ENCODE measurements at regions not wholly inside any gene's neighbourhood (a gene's known extent, or its start where the extent isn't known, plus 50 kb on each side); places are given as distances from the start of the nearest gene placed in this dataset.

DNA sequence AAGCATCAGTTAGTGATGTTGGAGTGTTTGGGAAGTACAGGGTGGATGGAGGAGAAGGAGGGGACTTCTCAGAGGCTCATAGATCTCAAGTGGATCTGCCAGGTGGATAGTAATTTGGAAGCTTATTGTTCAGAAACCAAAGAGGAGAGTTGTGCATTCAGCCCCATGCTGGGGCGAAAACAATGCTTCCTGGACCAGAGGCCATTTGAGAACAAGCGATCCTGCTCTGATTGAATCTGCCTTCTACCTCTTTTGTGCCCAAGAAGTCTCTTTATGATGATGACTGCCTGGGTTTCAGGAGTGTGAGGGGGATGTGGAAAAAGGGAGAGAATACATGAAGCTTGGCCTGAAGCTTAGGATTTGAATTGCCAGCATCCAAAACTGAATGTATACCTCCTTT lies 110.8 kb upstream of the SRRM4 start:
- Histone ChIP-seq H3K9me3 (ENCODE audit: insufficient read depth in 2 of 2, low read depth in 1 of 2, low read length in 1 of 2) (no peaks in the 10 kb centered on the region), H3K18ac (ENCODE audit: extremely low read depth, low read length) (no peak overlapping the region), H3K4me3 (ENCODE audit: extremely low read depth in 1 of 4, insufficient read depth in 2 of 4, low read depth in 3 of 4, low read length in 4 of 4) (no peak overlapping the region), H4K20me1 (replicated peaks in 1 of 2; ENCODE audit: control insufficient read depth in 1 of 2, insufficient read depth in 2 of 2, low read length in 2 of 2) (no peaks in the 10 kb centered on the region), H2AK5ac (ENCODE audit: low read depth, low read length) (no peak overlapping the region), H3K14ac (ENCODE audit: insufficient read length) (no peak overlapping the region), H2BK12ac (ENCODE audit: low read depth, low read length) (no peak overlapping the region), H3K27me3 (replicated peaks in 1 of 4; ENCODE audit: control insufficient read depth in 3 of 4, extremely low read depth in 1 of 4, insufficient read depth in 3 of 4, low read length in 3 of 4) (no peaks in the 10 kb centered on the region; a peak in 1 of 7 replicates), H3K4me1 (replicated peaks in 1 of 4; ENCODE audit: control insufficient read depth in 3 of 4, insufficient read depth in 4 of 4, low read length in 3 of 4) (peaks cover 3 to 8% (median 7%) of the 10 kb centered on the region in 4 experiments; a peak in 5 of 7 replicates), H3K4me2 (ENCODE audit: insufficient read depth in 1 of 2, low read depth in 2 of 2, low read length in 2 of 2) (no peak overlapping the region; a peak in 1 of 4 replicates), H2BK120ac (replicated peaks; ENCODE audit: low read depth, low read length) (no peak overlapping the region), H3K9ac (replicated peaks in 1 of 4; ENCODE audit: extremely low read depth in 1 of 4, low read depth in 3 of 4, low read length in 3 of 4) (no peak overlapping the region), H3K79me2 (ENCODE audit: control insufficient read depth in 1 of 2, insufficient read depth in 2 of 2, low read length in 2 of 2) (no peaks in the 10 kb centered on the region), H3K56ac (replicated peaks; ENCODE audit: insufficient read length, low read depth, low read length) (no peak overlapping the region), H4K5ac (ENCODE audit: insufficient read length, low read depth, low read length) (no peak overlapping the region), H2AFZ (ENCODE audit: low read length) (no peak overlapping the region), H2BK20ac (ENCODE audit: low read length) (no peak overlapping the region), H4K8ac (ENCODE audit: extremely low read depth, insufficient read depth, low read length) (no peak overlapping the region), H3K4ac (replicated peaks; ENCODE audit: insufficient read length, low read depth, low read length) (no peak overlapping the region), H3K36me3 (ENCODE audit: control insufficient read depth in 2 of 4, insufficient read depth in 4 of 4, low read length in 3 of 4) (no peaks in the 10 kb centered on the region), H4K91ac (replicated peaks; ENCODE audit: insufficient read length, low read length) (no peak overlapping the region), H3K27ac (ENCODE audit: low read depth, low read length) (no peak overlapping the region), H2BK15ac (ENCODE audit: low read length) (no peak overlapping the region), H3K23me2 (ENCODE audit: low read depth, low read length) (no peaks in the 10 kb centered on the region; the same call in 1 of the 2 replicates), H3K79me1 (ENCODE audit: low read depth, low read length) (no peaks in the 10 kb centered on the region), H3K23ac (ENCODE audit: insufficient read length) (no peak overlapping the region), H2BK5ac (ENCODE audit: low read depth, low read length) (no peak overlapping the region)
- ChIA-PET POLR2A (ENCODE audit: partially characterized antibody) (no interaction called here), CTCF (ENCODE audit: partially characterized antibody) (no interaction called here)
- TF ChIP-seq SP2 (IDR thresholded peaks at IDR 0.05; ENCODE audit: low read length) (no peak), RBBP5 (IDR thresholded peaks at IDR 0.05; ENCODE audit: borderline replicate concordance, low read depth, low read length) (no peak), SRF (IDR thresholded peaks at IDR 0.05; ENCODE audit: low read depth, low read length) (no peak), HDAC6 (IDR thresholded peaks at IDR 0.05; ENCODE audit: low read depth, low read length) (no peak), GABPA (IDR thresholded peaks at IDR 0.05; ENCODE audit: borderline replicate concordance, insufficient read depth, low read length) (no peak), CHD2 (IDR thresholded peaks at IDR 0.05; ENCODE audit: low read length) (no peak), GTF2F1 (IDR thresholded peaks at IDR 0.05; ENCODE audit: borderline replicate concordance, low read depth, low read length) (no peak), BACH1 (IDR thresholded peaks at IDR 0.05; ENCODE audit: low read length) (no peak), TAF7 (optimal IDR thresholded peaks at IDR 0.05; ENCODE audit: borderline replicate concordance, low read depth, low read length) (no peak), ASH2L (IDR thresholded peaks at IDR 0.05; ENCODE audit: low read length) (no peak), CHD1 (IDR thresholded peaks at IDR 0.05; ENCODE audit: low read depth, low read length) (no peak), TBP (IDR thresholded peaks at IDR 0.05; ENCODE audit: low read depth, low read length) (no peak)
- no peak for FAIRE-seq
- DNase-seq (ENCODE audit: low read depth in 1 of 2, low spot score in 2 of 2): no peak
- WGBS, 2 experiments (ENCODE audit: extremely low coverage in 1 of 2, insufficient coverage in 1 of 2, insufficient read length in 1 of 2, insufficient replicate concordance in 2 of 2, low coverage in 1 of 2, low lambda C conversion rate in 2 of 2, missing lambda C conversion rate in 1 of 2): 79% methylated on average over 2 of the region's 2 CpGs; no CpG with 5 or more reads in 1 of the 2 experiments
